ENCODE measurements at regions not wholly inside any gene's neighbourhood (a gene's known extent, or its start where the extent isn't known, plus 50 kb on each side); places are given as distances from the start of the nearest gene placed in this dataset.

DNA sequence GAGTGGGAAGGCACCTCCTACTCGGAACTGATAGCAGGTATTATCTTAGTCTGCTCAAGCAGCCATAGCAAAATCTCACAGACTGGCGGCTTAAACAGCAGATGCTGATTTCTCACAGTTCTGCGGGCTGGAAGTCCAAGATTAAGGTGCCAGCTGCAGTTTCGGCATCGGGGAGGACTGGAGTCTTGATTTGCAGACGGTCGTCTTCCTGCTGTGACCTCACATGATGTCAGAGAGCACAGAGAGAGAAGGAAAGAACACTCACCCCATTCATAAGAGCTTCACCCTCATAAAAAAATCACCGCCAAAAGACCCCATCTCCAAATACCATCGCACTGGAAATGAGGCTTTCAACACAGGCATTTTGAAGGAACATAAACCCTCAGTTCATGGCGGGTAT, 216.5 kb upstream of the PITRM1 start:
- Histone ChIP-seq H3K9me3 (ENCODE audit: control insufficient read depth, insufficient read depth, low read length) (no peaks in the 10 kb centered on the region), H4K20me1 (ENCODE audit: control insufficient read depth, insufficient read depth, low read depth, low read length) (no peaks in the 10 kb centered on the region), H3K79me2 (ENCODE audit: control insufficient read depth, low read length) (no peaks in the 10 kb centered on the region), H3K36me3 (ENCODE audit: control insufficient read depth, low read length) (no peaks in the 10 kb centered on the region), H3K4me1 (ENCODE audit: control insufficient read depth, low read length) (no peaks in the 10 kb centered on the region), H3K27me3 (ENCODE audit: control insufficient read depth, low read length) (no peaks in the 10 kb centered on the region), H3K27ac (ENCODE audit: low read depth, low read length) (no peak overlapping the region), H3K4me3 (ENCODE audit: low read length) (no peak overlapping the region), H3K9me2 (replicated peaks; ENCODE audit: control insufficient read depth, low read length) (no peaks in the 10 kb centered on the region), H3K4me2 (ENCODE audit: low read length) (no peak overlapping the region), H3F3A (ENCODE audit: control insufficient read depth, insufficient read depth) (no peaks in the 10 kb centered on the region)
- TF ChIP-seq EZH2phosphoT487 (IDR thresholded peaks at IDR 0.05; ENCODE audit: borderline replicate concordance, low read length) = no peak
- no peak for TF ChIP-seq CTCF (IDR thresholded peaks at IDR 0.05; ENCODE audit: low read depth, low read length, poor library complexity, severe bottlenecking)

- Histone ChIP-seq H3K79me2 (ENCODE audit: control insufficient read depth, low read length) (no peaks in the 10 kb centered on the region), H3K27ac (ENCODE audit: low read depth, low read length) (no peak overlapping the region), H3K9me2 (replicated peaks; ENCODE audit: control insufficient read depth, low read length) (no peaks in the 10 kb centered on the region), H3K4me2 (ENCODE audit: low read length) (no peak overlapping the region), H3K4me3 (ENCODE audit: low read length) (no peak overlapping the region), H3K27me3 (ENCODE audit: control insufficient read depth, low read length) (no peaks in the 10 kb centered on the region), H3K9me3 (ENCODE audit: control insufficient read depth, insufficient read depth, low read length) (no peaks in the 10 kb centered on the region), H3K36me3 (ENCODE audit: control insufficient read depth, low read length) (no peaks in the 10 kb centered on the region), H3F3A (ENCODE audit: control insufficient read depth, insufficient read depth) (no peaks in the 10 kb centered on the region), H3K4me1 (ENCODE audit: control insufficient read depth, low read length) (no peaks in the 10 kb centered on the region), H4K20me1 (ENCODE audit: control insufficient read depth, insufficient read depth, low read depth, low read length) (no peaks in the 10 kb centered on the region)
- no peak for TF ChIP-seq CTCF (IDR thresholded peaks at IDR 0.05; ENCODE audit: low read depth, low read length, poor library complexity, severe bottlenecking)
- no peak for TF ChIP-seq EZH2phosphoT487 (IDR thresholded peaks at IDR 0.05; ENCODE audit: borderline replicate concordance, low read length)
Measured at GRCh38 chr10:3385487-3385886, 212.9 kb upstream of the PITRM1 start.

GRCh38 chr10:3382092-3382491, 209.5 kb upstream of the PITRM1 start:
- Histone ChIP-seq H3K4me3 (ENCODE audit: low read length) (no peak overlapping the region), H3K4me1 (ENCODE audit: control insufficient read depth, low read length) (no peaks in the 10 kb centered on the region), H3K27ac (ENCODE audit: low read depth, low read length) (no peak overlapping the region), H3K4me2 (ENCODE audit: low read length) (no peak overlapping the region), H3K9me2 (replicated peaks; ENCODE audit: control insufficient read depth, low read length) (no peaks in the 10 kb centered on the region), H3K36me3 (ENCODE audit: control insufficient read depth, low read length) (no peaks in the 10 kb centered on the region), H3F3A (ENCODE audit: control insufficient read depth, insufficient read depth) (no peaks in the 10 kb centered on the region), H3K79me2 (ENCODE audit: control insufficient read depth, low read length) (no peaks in the 10 kb centered on the region), H3K9me3 (ENCODE audit: control insufficient read depth, insufficient read depth, low read length) (no peaks in the 10 kb centered on the region; the same call in 1 of the 2 replicates), H4K20me1 (ENCODE audit: control insufficient read depth, insufficient read depth, low read depth, low read length) (no peaks in the 10 kb centered on the region), H3K27me3 (ENCODE audit: control insufficient read depth, low read length) (no peaks in the 10 kb centered on the region)
- TF ChIP-seq CTCF (IDR thresholded peaks at IDR 0.05; ENCODE audit: low read depth, low read length, poor library complexity, severe bottlenecking) (no peak), EZH2phosphoT487 (IDR thresholded peaks at IDR 0.05; ENCODE audit: borderline replicate concordance, low read length) (no peak)
